ENCODE measurements at regions not wholly inside any gene's neighbourhood (a gene's known extent, or its start where the extent isn't known, plus 50 kb on each side); places are given as distances from the start of the nearest gene placed in this dataset.
"Not testable (repeated sequence)": the region's sequence is repeated elsewhere in the genome, so short reads cannot be mapped to it uniquely, and the experiment has no call there.

- H3K4me1 Mint-ChIP-seq = no peaks in the 10 kb centered on the region
- no peak overlapping the region for H3K27ac Mint-ChIP-seq
- no peaks in the 10 kb centered on the region for H3K27me3 Mint-ChIP-seq
- H3K4me3 Mint-ChIP-seq = no peak overlapping the region
- DNase-seq (no peak), ATAC-seq (no peak)
- H3K9me3 Mint-ChIP-seq = peaks cover 24% of the 10 kb centered on the region
- H3K36me3 Mint-ChIP-seq (ENCODE audit: low read depth) = no peaks in the 10 kb centered on the region
Observed at GRCh38 chr7:4319280-4319679, 362.8 kb upstream of the FOXK1 start.

GRCh38 chr7:4325732-4326131 is 356.4 kb upstream of the FOXK1 start:
- peaks cover 12% of the 10 kb centered on the region for H3K9me3 Mint-ChIP-seq
- H3K27me3 Mint-ChIP-seq = peaks cover 3% of the 10 kb centered on the region
- ATAC-seq (no peak), DNase-seq (no peak)
- H3K27ac Mint-ChIP-seq = no peak overlapping the region
- no peaks in the 10 kb centered on the region for H3K36me3 Mint-ChIP-seq (ENCODE audit: low read depth)
- H3K4me1 Mint-ChIP-seq = no peaks in the 10 kb centered on the region
- no peak overlapping the region for H3K4me3 Mint-ChIP-seq

GRCh38 chr7:4331711-4332110 is 350.4 kb upstream of the FOXK1 start:
- Mint-ChIP-seq H3K9me3 (no peaks in the 10 kb centered on the region), H3K36me3 (ENCODE audit: low read depth) (no peaks in the 10 kb centered on the region), H3K27me3 (no peaks in the 10 kb centered on the region), H3K27ac (no peak overlapping the region), H3K4me3 (no peak overlapping the region), H3K4me1 (no peaks in the 10 kb centered on the region)
- ATAC-seq (no peak), DNase-seq (no peak)

GRCh38 chr7:4338556-4338955 is 343.5 kb upstream of the FOXK1 start:
- Mint-ChIP-seq H3K4me3 (no peak overlapping the region), H3K27me3 (no peaks in the 10 kb centered on the region), H3K27ac (no peak overlapping the region), H3K36me3 (ENCODE audit: low read depth) (no peaks in the 10 kb centered on the region), H3K4me1 (no peaks in the 10 kb centered on the region), H3K9me3 (no peaks in the 10 kb centered on the region)
- ATAC-seq = no peak
- DNase-seq = no peak

GRCh38 chr7:4343272-4344247 is 338.5 kb upstream of the FOXK1 start:
- Mint-ChIP-seq H3K4me1 (no peaks in the 10 kb centered on the region), H3K27ac (no peak overlapping the region), H3K9me3 (peaks cover 8% of the 10 kb centered on the region), H3K4me3 (no peak overlapping the region), H3K36me3 (ENCODE audit: low read depth) (no peaks in the 10 kb centered on the region), H3K27me3 (peaks cover 2% of the 10 kb centered on the region)
- ATAC-seq = no peak
- DNase-seq = no peak

- no peak for DNase-seq
- Mint-ChIP-seq H3K4me1 (no peaks in the 10 kb centered on the region), H3K9me3 (peaks cover 8% of the 10 kb centered on the region), H3K36me3 (ENCODE audit: low read depth) (no peaks in the 10 kb centered on the region), H3K4me3 (no peak overlapping the region), H3K27me3 (peaks cover 2% of the 10 kb centered on the region), H3K27ac (no peak overlapping the region)
- no peak for ATAC-seq
Observed at GRCh38 chr7:4345004-4345403, 337.1 kb upstream of the FOXK1 start.

GRCh38 chr7:4352069-4352468 is 330.0 kb upstream of the FOXK1 start:
- DNase-seq (no peak), ATAC-seq (no peak)
- Mint-ChIP-seq H3K27me3 (peaks cover 5% of the 10 kb centered on the region), H3K27ac (no peak overlapping the region), H3K4me3 (no peak overlapping the region), H3K9me3 (peaks cover 17% of the 10 kb centered on the region), H3K36me3 (ENCODE audit: low read depth) (no peaks in the 10 kb centered on the region), H3K4me1 (no peaks in the 10 kb centered on the region)

GRCh38 chr7:4361774-4362173 is 320.3 kb upstream of the FOXK1 start:
- Mint-ChIP-seq H3K36me3 (ENCODE audit: low read depth) (no peaks in the 10 kb centered on the region), H3K27ac (no peak overlapping the region), H3K9me3 (peaks cover 5% of the 10 kb centered on the region), H3K4me1 (no peaks in the 10 kb centered on the region), H3K27me3 (peaks cover 13% of the 10 kb centered on the region), H3K4me3 (no peak overlapping the region)
- no peak for DNase-seq
- no peak for ATAC-seq

GRCh38 chr7:4383584-4383983 is 298.5 kb upstream of the FOXK1 start:
- DNase-seq (no peak), ATAC-seq (no peak)
- H3K4me1 Mint-ChIP-seq = no peaks in the 10 kb centered on the region
- H3K27ac Mint-ChIP-seq = no peak overlapping the region
- H3K4me3 Mint-ChIP-seq = no peak overlapping the region
- H3K36me3 Mint-ChIP-seq (ENCODE audit: low read depth) = no peaks in the 10 kb centered on the region
- H3K27me3 Mint-ChIP-seq = peaks cover 4% of the 10 kb centered on the region
- H3K9me3 Mint-ChIP-seq = peaks cover 12% of the 10 kb centered on the region

GRCh38 chr7:4386190-4386589 is 295.9 kb upstream of the FOXK1 start:
- H3K4me1 Mint-ChIP-seq = no peaks in the 10 kb centered on the region

GRCh38 chr7:4391103-4391502 is 291.0 kb upstream of the FOXK1 start:
- H3K9me3 Mint-ChIP-seq; ATAC-seq; H3K4me1 Mint-ChIP-seq; H3K36me3 Mint-ChIP-seq (ENCODE audit: low read depth); H3K27ac Mint-ChIP-seq; H3K27me3 Mint-ChIP-seq; H3K4me3 Mint-ChIP-seq; DNase-seq: not testable (repeated sequence)

More at GRCh38 chr7:4386190-4386589, 295.9 kb upstream of the FOXK1 start:
- H3K36me3 Mint-ChIP-seq (ENCODE audit: low read depth) = no peaks in the 10 kb centered on the region
- ATAC-seq (no peak), DNase-seq (no peak)
- no peak overlapping the region for H3K4me3 Mint-ChIP-seq
- H3K9me3 Mint-ChIP-seq = peaks cover 11% of the 10 kb centered on the region
- H3K27me3 Mint-ChIP-seq = peaks cover 3% of the 10 kb centered on the region
- no peak overlapping the region for H3K27ac Mint-ChIP-seq

GRCh38 chr7:4394736-4395135 is 287.4 kb upstream of the FOXK1 start:
- H3K9me3 Mint-ChIP-seq = peaks cover 9% of the 10 kb centered on the region
- DNase-seq (no peak), ATAC-seq (no peak)
- H3K27ac Mint-ChIP-seq = no peak overlapping the region
- no peak overlapping the region for H3K4me3 Mint-ChIP-seq
- H3K36me3 Mint-ChIP-seq (ENCODE audit: low read depth) = no peaks in the 10 kb centered on the region
- peaks cover 3% of the 10 kb centered on the region for H3K27me3 Mint-ChIP-seq
- H3K4me1 Mint-ChIP-seq = no peaks in the 10 kb centered on the region

- no peak overlapping the region for H3K27ac Mint-ChIP-seq
- no peak for DNase-seq
Observed at GRCh38 chr7:4399121-4399520, 283.0 kb upstream of the FOXK1 start.

GRCh38 chr7:4399596-4399995 is 282.5 kb upstream of the FOXK1 start:
- peaks cover 1% of the 10 kb centered on the region for H3K36me3 Mint-ChIP-seq (ENCODE audit: low read depth)
- H3K4me3 Mint-ChIP-seq = no peak overlapping the region
- DNase-seq = no peak
- H3K9me3 Mint-ChIP-seq = peaks cover 19% of the 10 kb centered on the region
- no peak for ATAC-seq
- no peak overlapping the region for H3K27ac Mint-ChIP-seq
- H3K4me1 Mint-ChIP-seq = no peaks in the 10 kb centered on the region
- H3K27me3 Mint-ChIP-seq = peaks cover 5% of the 10 kb centered on the region

More at GRCh38 chr7:4399121-4399520, 283.0 kb upstream of the FOXK1 start:
- H3K36me3 Mint-ChIP-seq (ENCODE audit: low read depth) = peaks cover 1% of the 10 kb centered on the region
- no peak overlapping the region for H3K4me3 Mint-ChIP-seq
- no peaks in the 10 kb centered on the region for H3K4me1 Mint-ChIP-seq
- no peak for ATAC-seq
- peaks cover 14% of the 10 kb centered on the region for H3K9me3 Mint-ChIP-seq
- peaks cover 5% of the 10 kb centered on the region for H3K27me3 Mint-ChIP-seq

GRCh38 chr7:4406288-4407058 is 275.6 kb upstream of the FOXK1 start:
- no peak overlapping the region for H3K27ac Mint-ChIP-seq
- ATAC-seq (no peak), DNase-seq (no peak)
- H3K4me3 Mint-ChIP-seq = no peak overlapping the region
- H3K36me3 Mint-ChIP-seq (ENCODE audit: low read depth) = peaks cover 1% of the 10 kb centered on the region
- peaks cover 3% of the 10 kb centered on the region for H3K27me3 Mint-ChIP-seq
- H3K4me1 Mint-ChIP-seq = no peaks in the 10 kb centered on the region
- H3K9me3 Mint-ChIP-seq = peaks cover 23% of the 10 kb centered on the region

All from activated naive CD8-positive, alpha-beta T cell treated with anti-CD3 and anti-CD28 coated beads, Interleukin-2, amount 50 U/mL, for 24 hours (primary cell).